ENCODE measurements at regions not wholly inside any gene's neighbourhood (a gene's known extent, or its start where the extent isn't known, plus 50 kb on each side); places are given as distances from the start of the nearest gene placed in this dataset.

- no peak for TF ChIP-seq CTCF (IDR thresholded peaks at IDR 0.05)
- no peaks in the 10 kb centered on the region for H3K36me3 ChIP-seq (ENCODE audit: low read depth)
- H3K4me3 ChIP-seq: no peak overlapping the region
- intact Hi-C loops (cut with DNase I, micrococcal nuclease): no loop called here
- DNase-seq (no peak), ATAC-seq (no peak)
- H3K9me3 ChIP-seq: no peaks in the 10 kb centered on the region
- H3K4me1 ChIP-seq (ENCODE audit: low read depth): no peaks in the 10 kb centered on the region
These were observed 68.9 kb downstream of the PERP start for GRCh38 chr6:138038142-138038870.

All from mucosa of descending colon (tissue), 3 donors.